CD4-positive, alpha-beta memory T cell (primary cell): ENCODE measurements at regions not wholly inside any gene's neighbourhood (a gene's known extent, or its start where the extent isn't known, plus 50 kb on each side); places are given as distances from the start of the nearest gene placed in this dataset.
"Not testable (repeated sequence)": the region's sequence is repeated elsewhere in the genome, so short reads cannot be mapped to it uniquely, and the experiment has no call there.

ENCODE experiments used
- CTCF ChIA-PET: fragments of 350-600 bp; sonication (Branson Sonifier 250); formaldehyde crosslinking; loops from one replicate; lab custom pipeline; 2021; ENCODE audit warnings: inconsistent platforms; ENCODE audit not compliant: partially characterized antibody; lab: Charles Lee
- POLR2A ChIA-PET: fragments of 350-600 bp; sonication (Branson Sonifier 250); formaldehyde crosslinking; loops from one replicate; lab custom pipeline; 2021; ENCODE audit not compliant: partially characterized antibody; lab: Charles Lee
- DNase-seq, 5 donors: peaks; one replicate each; pipeline versions ENCODE4 v3.0.0 to v3.0.0-alpha.2; 2020 to 2022; ENCODE audit warnings: mixed read lengths in 1 of 5
- H3K27ac ChIP-seq: one replicate; pipeline ENCODE4 v1.7.0; 2013; ENCODE audit warnings: low read depth, low read length
- H3K27me3 ChIP-seq: 2 replicates; pipeline ENCODE4 v1.7.0; 2013; ENCODE audit warnings: mild to moderate bottlenecking, low read length, moderate library complexity; ENCODE audit not compliant: insufficient read depth
- H3K36me3 ChIP-seq: 2 replicates; pipeline ENCODE4 v1.7.0; 2013; ENCODE audit warnings: mild to moderate bottlenecking, low read length, moderate library complexity; ENCODE audit not compliant: insufficient read depth
- H3K4me1 ChIP-seq: 2 replicates; pipeline ENCODE4 v1.7.0; 2013; ENCODE audit warnings: mild to moderate bottlenecking, low read length, moderate library complexity; ENCODE audit not compliant: insufficient read depth
- H3K4me3 ChIP-seq, 2 donors: one replicate each; pipeline ENCODE4 v1.7.0; 2013; ENCODE audit warnings: low read length in 2 of 2, mild to moderate bottlenecking in 1 of 2
- H3K9me3 ChIP-seq, 2 donors: one replicate each; pipeline ENCODE4 v1.7.0; 2013; ENCODE audit warnings: low read length in 2 of 2, control low read depth in 1 of 2; ENCODE audit not compliant: control insufficient read depth in 1 of 2
- H3K27ac Mint-ChIP-seq, 7 donors: one replicate each; pipeline ENCODE4 v1.8.0; 2020 to 2021; ENCODE audit warnings: mixed read lengths in 7 of 7, mild to moderate bottlenecking in 6 of 7, inconsistent platforms in 3 of 7, moderate library complexity in 3 of 7
- H3K27me3 Mint-ChIP-seq, 2 donors: one replicate each; pipeline ENCODE4 v1.8.0; 2020 to 2021; ENCODE audit warnings: mixed read lengths in 2 of 2
- H3K36me3 Mint-ChIP-seq, 2 donors: one replicate each; pipeline ENCODE4 v1.8.0; 2020 to 2021; ENCODE audit warnings: mixed read lengths in 2 of 2, inconsistent platforms in 1 of 2, mild to moderate bottlenecking in 1 of 2
- H3K4me1 Mint-ChIP-seq, 4 donors: one replicate each; pipeline ENCODE4 v1.8.0; 2020 to 2021; ENCODE audit warnings: mixed read lengths in 4 of 4, mild to moderate bottlenecking in 1 of 4
- H3K4me3 Mint-ChIP-seq, 8 donors: one replicate each; pipeline ENCODE4 v1.8.0; 2020 to 2021; ENCODE audit warnings: mixed read lengths in 8 of 8, mild to moderate bottlenecking in 7 of 8, moderate library complexity in 6 of 8, inconsistent platforms in 3 of 8
- H3K9me3 Mint-ChIP-seq, 8 donors: one replicate each; pipeline ENCODE4 v1.8.0; 2020 to 2021; ENCODE audit warnings: mixed read lengths in 8 of 8, mild to moderate bottlenecking in 5 of 8, inconsistent platforms in 3 of 8, moderate library complexity in 1 of 8
- intact Hi-C: fragments of 100-400 bp; cut with micrococcal nuclease; formaldehyde crosslinking; loops from one replicate; pipeline ENCODE4 v1.15.1; 2023

- Histone ChIP-seq H3K27me3 (no peaks in the 10 kb centered on the region), H3K27ac (no peak overlapping the region), H3K4me1 (no peaks in the 10 kb centered on the region), H3K4me3 (no peak overlapping the region), H3K9me3 (peaks cover 0 to 4% of the 10 kb centered on the region in 2 donors), H3K36me3 (no peaks in the 10 kb centered on the region)
- CTCF ChIA-PET = no interaction called here
- POLR2A ChIA-PET = no interaction called here
- Mint-ChIP-seq H3K36me3 (no peaks in the 10 kb centered on the region), H3K4me3 (no peak overlapping the region), H3K9me3 (peaks cover 0 to 5% (median 0%) of the 10 kb centered on the region in 8 donors), H3K4me1 (no peaks in the 10 kb centered on the region), H3K27me3 (no peaks in the 10 kb centered on the region), H3K27ac (no peak overlapping the region)
- DNase-seq = no peak
- intact Hi-C loops = no loop called here
Observed at GRCh38 chr3:145427355-145427754, 733.6 kb downstream of the PLOD2 start.

GRCh38 chr3:145429546-145429945 lies 731.4 kb downstream of the PLOD2 start:
- ChIA-PET POLR2A (no interaction called here), CTCF (no interaction called here)
- no peaks in the 10 kb centered on the region for H3K4me1 ChIP-seq
- Mint-ChIP-seq H3K27ac (no peak overlapping the region), H3K9me3 (peaks cover 0 to 5% (median 0%) of the 10 kb centered on the region in 8 donors), H3K36me3 (no peaks in the 10 kb centered on the region), H3K4me3 (no peak overlapping the region), H3K4me1 (no peaks in the 10 kb centered on the region), H3K27me3 (no peaks in the 10 kb centered on the region)
- peaks cover 0 to 4% of the 10 kb centered on the region in 2 donors for H3K9me3 ChIP-seq
- DNase-seq = no peak
- no peak overlapping the region for H3K27ac ChIP-seq
- H3K4me3 ChIP-seq = no peak overlapping the region
- H3K36me3 ChIP-seq = no peaks in the 10 kb centered on the region
- no peaks in the 10 kb centered on the region for H3K27me3 ChIP-seq
- intact Hi-C loops = no loop called here

DNA sequence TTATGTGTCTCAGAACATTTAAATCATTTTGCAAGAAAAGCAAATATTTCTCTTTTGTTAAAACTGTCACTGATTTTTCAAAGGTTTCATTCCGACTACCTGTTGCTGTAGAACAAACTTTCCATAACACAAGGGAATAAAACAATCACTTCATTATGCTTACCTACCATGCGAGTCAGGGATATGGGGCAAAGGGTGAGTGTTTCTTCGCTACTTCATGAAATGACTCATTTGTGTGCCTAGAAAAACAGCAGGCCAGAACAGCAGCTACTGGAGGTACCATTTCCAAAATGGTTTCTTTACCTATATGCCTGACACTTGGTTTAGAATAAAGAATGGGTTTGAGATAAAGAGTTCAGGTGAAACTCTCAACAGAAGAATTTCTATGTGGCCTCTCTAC lies 712.5 kb downstream of the PLOD2 start:
- H3K36me3 ChIP-seq = no peaks in the 10 kb centered on the region
- POLR2A ChIA-PET = no interaction called here
- no peak overlapping the region for H3K27ac ChIP-seq
- CTCF ChIA-PET = no interaction called here
- H3K4me3 ChIP-seq = no peak overlapping the region
- Mint-ChIP-seq H3K27ac (no peak overlapping the region), H3K4me3 (no peak overlapping the region), H3K36me3 (no peaks in the 10 kb centered on the region), H3K27me3 (no peaks in the 10 kb centered on the region), H3K4me1 (no peaks in the 10 kb centered on the region), H3K9me3 (peaks cover 0 to 5% (median under 1%) of the 10 kb centered on the region in 8 donors)
- no peaks in the 10 kb centered on the region for H3K27me3 ChIP-seq
- no peaks in the 10 kb centered on the region for H3K4me1 ChIP-seq
- H3K9me3 ChIP-seq = no peaks in the 10 kb centered on the region
- no peak for DNase-seq
- intact Hi-C loops = no loop called here

DNA sequence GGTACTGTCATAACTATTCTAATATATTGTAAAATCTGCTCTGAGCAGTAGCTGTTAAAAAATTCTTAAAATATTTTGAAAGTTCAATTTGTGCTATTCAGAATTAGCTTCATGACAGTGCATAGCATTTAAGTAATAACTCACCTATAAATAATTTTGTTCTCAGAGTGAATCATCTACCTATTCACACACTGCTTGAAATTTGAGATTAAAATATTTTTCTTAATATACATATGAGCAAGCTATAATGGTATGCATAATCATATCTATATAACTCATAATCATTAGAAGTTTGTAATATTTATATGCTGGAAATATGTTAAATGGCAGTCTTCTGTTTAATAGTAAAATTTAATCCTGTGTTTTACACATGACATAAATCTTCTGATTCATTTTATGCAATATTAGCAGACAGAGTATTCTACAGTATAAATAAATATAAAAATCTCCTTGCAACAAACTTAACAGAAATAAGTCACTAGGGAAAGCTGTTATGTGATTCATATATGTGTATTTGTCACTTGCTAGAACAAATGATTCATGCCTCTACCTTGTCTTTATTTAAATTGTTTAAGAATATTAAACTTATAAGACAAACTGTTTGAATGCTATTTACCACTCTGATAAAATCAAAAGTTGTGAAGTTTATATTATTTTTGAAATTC lies 710.8 kb downstream of the PLOD2 start:
- Histone ChIP-seq H3K27me3 (no peaks in the 10 kb centered on the region), H3K4me1 (no peaks in the 10 kb centered on the region), H3K9me3 (no peaks in the 10 kb centered on the region), H3K36me3 (no peaks in the 10 kb centered on the region), H3K4me3 (no peak overlapping the region), H3K27ac (no peak overlapping the region)
- Mint-ChIP-seq H3K36me3 (no peaks in the 10 kb centered on the region), H3K4me1 (no peaks in the 10 kb centered on the region), H3K9me3 (peaks cover 0 to 4% (median 2%) of the 10 kb centered on the region in 8 donors), H3K27me3 (no peaks in the 10 kb centered on the region), H3K4me3 (no peak overlapping the region), H3K27ac (no peak overlapping the region)
- no peak for DNase-seq
- intact Hi-C loops = no loop called here
- POLR2A ChIA-PET = no interaction called here
- CTCF ChIA-PET = interaction anchor here (0.7 kb wide), 1 partner anchor 36 kb away, joined by 4 read pairs; no protein-coding TSS in a partner anchor

GRCh38 chr3:145457825-145458552 lies 703.0 kb downstream of the PLOD2 start:
- Histone ChIP-seq H3K4me1 (no peaks in the 10 kb centered on the region), H3K27ac (no peak overlapping the region), H3K27me3 (no peaks in the 10 kb centered on the region), H3K4me3 (no peak overlapping the region), H3K36me3 (no peaks in the 10 kb centered on the region), H3K9me3 (no peaks in the 10 kb centered on the region)
- ChIA-PET POLR2A (no interaction called here), CTCF (no interaction called here)
- no peaks in the 10 kb centered on the region for H3K4me1 Mint-ChIP-seq
- H3K9me3 Mint-ChIP-seq = peaks cover 0 to 6% (median 0%) of the 10 kb centered on the region in 8 donors
- H3K27me3 Mint-ChIP-seq = no peaks in the 10 kb centered on the region
- H3K27ac Mint-ChIP-seq = no peak overlapping the region
- no peak for DNase-seq
- no peaks in the 10 kb centered on the region for H3K36me3 Mint-ChIP-seq
- intact Hi-C loops = no loop called here
- H3K4me3 Mint-ChIP-seq = no peak overlapping the region

DNA sequence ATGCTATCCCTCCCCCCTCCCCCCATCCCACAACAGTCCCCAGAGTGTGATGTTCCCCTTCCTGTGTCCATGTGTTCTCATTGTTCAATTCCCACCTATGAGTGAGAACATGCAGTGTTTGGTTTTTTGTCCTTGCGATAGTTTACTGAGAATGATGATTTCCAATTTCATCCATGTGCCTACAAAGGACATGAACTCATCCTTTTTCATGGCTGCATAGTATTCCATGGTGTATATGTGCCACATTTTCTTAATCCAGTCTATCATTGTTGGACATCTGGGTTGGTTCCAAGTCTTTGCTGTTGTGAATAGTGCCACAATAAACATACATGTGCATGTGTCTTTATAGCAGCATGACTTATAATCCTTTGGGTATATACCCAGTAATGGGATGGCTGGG lies 701.3 kb downstream of the PLOD2 start:
- H3K9me3 Mint-ChIP-seq, H3K36me3 ChIP-seq, intact Hi-C loops, H3K4me3 Mint-ChIP-seq, H3K4me1 Mint-ChIP-seq, H3K27me3 Mint-ChIP-seq, H3K4me1 ChIP-seq, DNase-seq, H3K36me3 Mint-ChIP-seq, H3K27ac Mint-ChIP-seq, H3K27me3 ChIP-seq, POLR2A ChIA-PET, CTCF ChIA-PET, H3K4me3 ChIP-seq, H3K27ac ChIP-seq, H3K9me3 ChIP-seq: not testable (repeated sequence)

DNA sequence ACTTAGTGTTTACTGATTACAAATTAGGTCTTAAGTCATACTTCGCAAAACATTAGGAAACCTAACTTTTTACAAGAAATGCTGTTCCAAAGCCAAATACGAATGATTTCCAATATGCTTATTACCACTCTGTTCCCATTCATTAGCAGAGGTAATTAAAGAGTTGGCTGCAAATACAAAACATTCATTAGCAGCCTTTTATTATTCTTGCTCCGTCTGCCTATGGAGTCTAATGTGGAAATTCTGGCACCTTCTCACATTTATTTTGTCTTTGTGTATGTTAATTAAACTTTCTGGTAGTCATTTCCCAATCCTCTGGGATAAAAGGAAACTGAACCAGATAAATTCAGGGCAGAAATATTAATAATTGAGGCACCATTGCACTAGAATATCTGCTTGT lies 689.0 kb downstream of the PLOD2 start:
- intact Hi-C loops = no loop called here
- CTCF ChIA-PET = no interaction called here

More for the DNA sequence above, 689.0 kb downstream of the PLOD2 start:
- H3K36me3 ChIP-seq = no peaks in the 10 kb centered on the region
- no peak overlapping the region for H3K27ac Mint-ChIP-seq
- no peaks in the 10 kb centered on the region for H3K4me1 ChIP-seq
- H3K27me3 Mint-ChIP-seq = no peaks in the 10 kb centered on the region
- no peaks in the 10 kb centered on the region for H3K4me1 Mint-ChIP-seq
- H3K9me3 Mint-ChIP-seq = peaks cover 0 to 19% (median 3%) of the 10 kb centered on the region in 8 donors
- no peaks in the 10 kb centered on the region for H3K27me3 ChIP-seq
- no peak overlapping the region for H3K27ac ChIP-seq
- H3K4me3 ChIP-seq = no peak overlapping the region
- H3K4me3 Mint-ChIP-seq = no peak overlapping the region
- POLR2A ChIA-PET = no interaction called here
- no peak for DNase-seq
- H3K36me3 Mint-ChIP-seq = no peaks in the 10 kb centered on the region
- no peaks in the 10 kb centered on the region for H3K9me3 ChIP-seq
